Stimulated activated effector memory CD8-positive, alpha-beta T cell treated with anti-CD3 and anti-CD28 coated beads, Interleukin-12 subunit alpha, Interleukin-12 subunit beta, amount 100 ng/mL, for 72 hours (primary cell): ENCODE measurements at regions not wholly inside any gene's neighbourhood (a gene's known extent, or its start where the extent isn't known, plus 50 kb on each side); places are given as distances from the start of the nearest gene placed in this dataset.

Experiments used
- ATAC-seq: fragments of 150-1000 bp; cut with Tn5 transposase; 2 replicates; pipeline ENCODE4 v1.10.0; 2021
- DNase-seq, 2 donors: peaks; one replicate each; pipeline ENCODE4 v3.0.0; 2021 to 2022; ENCODE audit warnings: low spot score in 2 of 2
- H3K27ac Mint-ChIP-seq: one replicate; pipeline ENCODE4 v1.8.0; 2022; ENCODE audit warnings: mild to moderate bottlenecking, mixed read lengths
- H3K36me3 Mint-ChIP-seq: one replicate; pipeline ENCODE4 v1.8.0; 2022; ENCODE audit warnings: mild to moderate bottlenecking, mixed read lengths
- H3K4me1 Mint-ChIP-seq: one replicate; pipeline ENCODE4 v1.8.0; 2022; ENCODE audit warnings: mixed read lengths
- H3K4me3 Mint-ChIP-seq: one replicate; pipeline ENCODE4 v1.8.0; 2022; ENCODE audit warnings: mild to moderate bottlenecking, mixed read lengths
- H3K9me3 Mint-ChIP-seq: one replicate; pipeline ENCODE4 v1.8.0; 2022; ENCODE audit warnings: mixed read lengths

DNA sequence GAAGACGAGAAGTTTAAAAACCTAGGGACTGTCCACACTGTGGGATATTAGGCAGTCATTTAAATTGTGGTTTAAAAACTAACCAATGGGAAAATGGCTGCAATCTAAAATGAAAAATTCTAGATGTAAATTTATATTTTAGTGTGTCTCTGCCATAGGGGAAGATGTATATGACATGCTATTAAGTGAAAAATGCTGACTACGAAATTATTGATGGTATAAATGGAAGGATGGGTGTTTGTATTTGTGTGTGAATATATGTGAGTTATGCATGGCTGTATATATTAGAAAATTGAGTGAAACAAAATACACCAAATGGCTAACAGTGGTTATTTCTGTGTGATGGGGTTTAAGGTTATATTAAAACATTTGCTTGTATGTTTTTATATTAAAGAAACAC is 260.7 kb downstream of the AJAP1 start:
- H3K9me3 Mint-ChIP-seq, result peaks cover 8% of the 10 kb centered on the region
- no peak for DNase-seq
- H3K4me3 Mint-ChIP-seq, result no peak overlapping the region
- no peaks in the 10 kb centered on the region for H3K36me3 Mint-ChIP-seq
- ATAC-seq, result no peak
- no peaks in the 10 kb centered on the region for H3K4me1 Mint-ChIP-seq
- no peak overlapping the region for H3K27ac Mint-ChIP-seq

DNA sequence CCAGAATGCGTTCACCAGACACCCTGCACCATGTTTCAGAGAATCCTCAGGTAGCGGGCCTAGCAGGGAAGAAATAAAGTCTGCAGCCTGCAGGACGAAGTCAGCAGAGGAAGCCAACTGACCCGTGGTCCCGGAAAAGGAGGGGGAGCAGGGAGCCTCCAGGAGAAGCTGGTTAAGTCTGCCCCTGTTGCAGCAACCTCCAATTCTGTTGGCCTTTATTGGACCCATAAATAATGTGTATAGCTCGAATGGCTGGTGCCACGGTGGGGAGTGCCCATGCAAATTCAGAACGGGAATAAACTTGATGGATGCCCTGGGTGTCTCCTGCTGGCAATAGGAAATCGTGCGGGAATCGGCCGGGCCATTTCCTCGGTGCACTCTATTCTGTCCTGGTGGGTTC is 254.1 kb downstream of the AJAP1 start:
- H3K9me3 Mint-ChIP-seq, result no peaks in the 10 kb centered on the region
- no peak overlapping the region for H3K4me3 Mint-ChIP-seq
- DNase-seq (no peak), ATAC-seq (no peak)
- H3K27ac Mint-ChIP-seq, result no peak overlapping the region
- H3K4me1 Mint-ChIP-seq, result no peaks in the 10 kb centered on the region
- no peaks in the 10 kb centered on the region for H3K36me3 Mint-ChIP-seq

DNA sequence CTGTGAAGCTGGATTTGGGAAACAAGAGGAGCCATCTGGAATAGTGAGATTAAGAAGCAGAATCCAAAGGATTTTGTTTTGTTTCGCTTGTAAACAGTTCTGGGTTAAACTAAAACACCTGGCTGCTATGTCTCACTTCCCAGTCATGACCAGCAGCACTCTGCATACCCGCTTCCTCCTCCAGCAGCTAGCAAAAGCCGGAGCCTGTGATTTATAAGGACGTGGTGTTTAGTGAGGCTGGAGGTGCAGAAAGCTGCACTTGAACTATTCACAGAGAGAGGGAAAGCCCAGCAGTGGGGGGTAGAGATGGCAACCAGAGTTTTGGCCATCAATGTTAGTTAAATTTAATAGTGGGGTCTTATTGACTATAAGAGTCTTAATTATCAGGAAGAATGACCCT is 240.2 kb downstream of the AJAP1 start:
- Mint-ChIP-seq H3K4me3 (no peak overlapping the region), H3K9me3 (peaks cover 8% of the 10 kb centered on the region), H3K4me1 (no peaks in the 10 kb centered on the region), H3K36me3 (no peaks in the 10 kb centered on the region), H3K27ac (no peak overlapping the region)
- DNase-seq, result no peak
- ATAC-seq, result no peak

DNA sequence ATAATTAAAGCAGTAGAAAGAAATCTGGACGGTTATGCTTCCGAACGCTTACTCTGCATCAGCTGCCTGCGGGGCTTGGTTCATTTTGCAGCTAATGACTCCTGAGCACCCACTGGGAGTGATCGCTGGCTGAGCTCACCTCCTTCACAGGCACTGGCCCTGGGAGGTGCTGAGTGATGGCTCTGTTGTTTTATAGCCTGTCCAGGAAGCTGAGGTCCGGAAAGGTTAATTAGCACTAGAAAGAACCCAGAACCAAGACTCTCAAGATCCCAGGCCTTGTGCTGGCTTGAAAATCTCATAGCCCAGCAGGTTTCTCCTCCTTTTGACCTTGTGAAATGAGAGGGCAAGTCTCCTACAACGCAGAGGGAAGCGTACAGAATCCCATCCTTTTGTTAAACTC is 226.2 kb downstream of the AJAP1 start:
- DNase-seq (no peak), ATAC-seq (no peak)
- no peaks in the 10 kb centered on the region for H3K9me3 Mint-ChIP-seq
- no peaks in the 10 kb centered on the region for H3K4me1 Mint-ChIP-seq
- no peaks in the 10 kb centered on the region for H3K36me3 Mint-ChIP-seq
- no peak overlapping the region for H3K4me3 Mint-ChIP-seq
- no peak overlapping the region for H3K27ac Mint-ChIP-seq

DNA sequence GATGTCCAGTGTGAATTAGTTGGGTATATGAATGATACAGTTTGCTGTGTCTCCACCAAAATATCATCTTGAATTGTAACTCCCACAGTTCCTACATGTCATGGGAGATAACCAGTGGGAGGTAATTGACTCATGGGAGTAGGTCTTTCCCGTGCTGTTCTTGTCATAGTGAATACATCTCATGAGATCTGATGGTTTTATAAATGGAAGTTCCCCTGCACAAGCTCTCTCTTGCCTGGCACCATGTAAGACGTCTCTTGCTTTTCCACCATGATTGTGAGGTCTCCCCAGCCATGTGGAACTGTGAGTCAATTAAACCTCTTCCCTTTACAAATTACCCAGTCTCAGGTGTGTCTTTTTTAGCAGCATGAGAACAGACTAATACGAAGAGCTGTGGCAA is 223.0 kb downstream of the AJAP1 start:
- Mint-ChIP-seq H3K27ac (no peak overlapping the region), H3K9me3 (no peaks in the 10 kb centered on the region), H3K36me3 (no peaks in the 10 kb centered on the region), H3K4me1 (no peaks in the 10 kb centered on the region), H3K4me3 (no peak overlapping the region)
- DNase-seq, result no peak
- ATAC-seq, result no peak

DNA sequence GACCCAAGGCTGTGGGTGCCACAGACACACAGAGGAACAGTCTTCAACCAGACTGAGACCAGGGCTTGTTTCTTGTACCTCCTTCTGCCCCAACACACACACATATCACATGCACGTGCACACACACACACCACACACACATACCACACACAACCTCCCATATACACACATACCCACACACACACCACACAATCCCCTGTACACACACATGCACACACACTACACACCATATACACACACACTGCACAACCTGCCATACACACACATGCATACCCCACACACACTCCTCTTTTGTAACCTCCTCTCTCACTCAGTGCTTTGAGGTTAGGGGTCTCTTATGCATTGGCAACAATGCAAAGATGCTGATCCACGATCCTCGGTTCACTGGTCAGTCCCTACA is 217.0 kb downstream of the AJAP1 start:
- H3K4me1 Mint-ChIP-seq, result no peaks in the 10 kb centered on the region
- no peaks in the 10 kb centered on the region for H3K36me3 Mint-ChIP-seq
- DNase-seq (no peak), ATAC-seq (peak; percentile 31)
- no peak overlapping the region for H3K27ac Mint-ChIP-seq
- H3K9me3 Mint-ChIP-seq, result no peaks in the 10 kb centered on the region
- H3K4me3 Mint-ChIP-seq, result no peak overlapping the region

DNA sequence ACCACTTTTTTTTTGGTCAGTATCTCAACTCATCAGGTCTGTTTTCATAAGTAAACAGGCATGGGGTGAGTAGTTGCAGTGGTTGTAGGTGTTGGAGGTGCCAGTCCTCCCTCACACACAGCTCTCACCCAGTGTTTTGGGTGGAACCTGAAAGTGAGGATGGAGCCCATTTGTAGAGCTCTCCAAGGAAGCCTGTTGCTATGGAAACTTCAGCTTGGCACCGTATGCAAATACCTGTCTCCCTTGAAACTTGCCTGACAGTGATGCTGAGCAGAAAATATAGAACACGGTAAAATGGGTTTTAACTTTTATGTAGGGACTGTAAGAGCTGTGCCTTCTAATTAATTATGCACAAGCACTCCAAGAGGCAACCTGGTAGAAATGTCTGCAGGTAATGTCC is 214.1 kb downstream of the AJAP1 start:
- H3K36me3 Mint-ChIP-seq, result no peaks in the 10 kb centered on the region
- no peak overlapping the region for H3K4me3 Mint-ChIP-seq
- no peaks in the 10 kb centered on the region for H3K9me3 Mint-ChIP-seq
- DNase-seq, result no peak
- no peaks in the 10 kb centered on the region for H3K4me1 Mint-ChIP-seq
- ATAC-seq, result no peak
- H3K27ac Mint-ChIP-seq, result no peak overlapping the region

DNA sequence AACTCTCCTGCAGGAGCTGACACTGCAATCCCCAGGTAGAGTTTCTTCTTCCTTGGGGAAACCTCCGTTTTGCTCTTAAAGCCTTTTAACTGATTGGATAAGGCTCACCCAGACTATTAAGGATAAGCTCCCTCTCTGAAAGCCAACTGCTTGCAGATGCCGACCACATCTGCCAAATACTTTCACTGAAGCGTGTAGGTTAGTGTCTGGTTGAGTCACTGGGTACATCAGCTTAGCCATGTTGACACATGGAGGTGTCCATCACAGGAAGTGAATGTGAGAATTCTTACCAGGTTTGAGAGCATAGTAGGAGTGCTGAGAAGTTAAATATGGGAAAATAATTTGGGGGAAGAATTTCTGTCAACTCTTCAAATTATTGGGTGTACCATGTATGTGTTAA is 202.0 kb downstream of the AJAP1 start:
- Mint-ChIP-seq H3K9me3 (no peaks in the 10 kb centered on the region), H3K4me3 (no peak overlapping the region), H3K4me1 (no peaks in the 10 kb centered on the region), H3K36me3 (no peaks in the 10 kb centered on the region), H3K27ac (no peak overlapping the region)
- DNase-seq, result no peak
- ATAC-seq, result no peak

DNA sequence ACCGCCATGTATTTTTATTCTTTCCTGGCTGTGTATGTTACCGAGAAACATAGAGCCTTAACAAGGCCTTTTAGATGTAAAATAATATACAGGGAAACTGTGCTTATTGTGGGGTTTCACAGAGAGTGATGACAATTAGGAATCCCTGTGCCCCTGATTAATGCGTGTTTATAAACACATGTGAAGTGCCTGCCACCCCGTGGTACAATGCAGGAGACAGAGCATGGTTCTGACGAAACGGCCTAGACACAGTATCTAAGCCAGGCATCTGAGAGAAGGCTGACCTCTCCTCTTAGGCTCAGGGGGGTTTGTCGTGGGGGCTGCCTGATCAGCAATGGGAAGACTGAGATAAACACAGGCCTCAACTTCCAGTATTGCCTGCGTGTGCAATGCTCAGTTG is 200.0 kb downstream of the AJAP1 start:
- no peak for ATAC-seq
- no peaks in the 10 kb centered on the region for H3K36me3 Mint-ChIP-seq

DNA sequence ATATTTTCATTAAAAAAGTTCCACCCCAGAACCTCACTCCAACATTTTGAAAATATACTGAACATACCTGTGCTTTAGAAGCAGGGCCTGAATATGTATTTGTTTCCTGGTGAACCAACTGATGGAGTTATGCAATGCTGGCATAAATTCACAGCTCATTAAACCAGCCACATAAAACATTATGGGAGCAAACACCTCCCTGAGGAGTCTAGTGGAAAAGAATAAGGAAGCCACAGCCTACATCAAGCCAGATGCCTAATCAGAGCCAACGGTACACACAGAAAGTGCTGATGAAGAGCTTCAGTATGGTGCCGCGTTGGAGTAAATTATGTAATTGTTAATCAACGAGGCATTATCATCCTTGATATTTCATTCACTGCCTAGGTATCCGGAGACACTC is 199.5 kb downstream of the AJAP1 start:
- DNase-seq (no peak), ATAC-seq (no peak)
- Mint-ChIP-seq H3K36me3 (no peaks in the 10 kb centered on the region), H3K4me3 (no peak overlapping the region), H3K27ac (no peak overlapping the region), H3K9me3 (peaks cover 5% of the 10 kb centered on the region), H3K4me1 (no peaks in the 10 kb centered on the region)

More for the DNA sequence above, 200.0 kb downstream of the AJAP1 start:
- no peak for DNase-seq
- Mint-ChIP-seq H3K4me3 (no peak overlapping the region), H3K9me3 (peaks cover 1% of the 10 kb centered on the region), H3K4me1 (no peaks in the 10 kb centered on the region), H3K27ac (no peak overlapping the region)

DNA sequence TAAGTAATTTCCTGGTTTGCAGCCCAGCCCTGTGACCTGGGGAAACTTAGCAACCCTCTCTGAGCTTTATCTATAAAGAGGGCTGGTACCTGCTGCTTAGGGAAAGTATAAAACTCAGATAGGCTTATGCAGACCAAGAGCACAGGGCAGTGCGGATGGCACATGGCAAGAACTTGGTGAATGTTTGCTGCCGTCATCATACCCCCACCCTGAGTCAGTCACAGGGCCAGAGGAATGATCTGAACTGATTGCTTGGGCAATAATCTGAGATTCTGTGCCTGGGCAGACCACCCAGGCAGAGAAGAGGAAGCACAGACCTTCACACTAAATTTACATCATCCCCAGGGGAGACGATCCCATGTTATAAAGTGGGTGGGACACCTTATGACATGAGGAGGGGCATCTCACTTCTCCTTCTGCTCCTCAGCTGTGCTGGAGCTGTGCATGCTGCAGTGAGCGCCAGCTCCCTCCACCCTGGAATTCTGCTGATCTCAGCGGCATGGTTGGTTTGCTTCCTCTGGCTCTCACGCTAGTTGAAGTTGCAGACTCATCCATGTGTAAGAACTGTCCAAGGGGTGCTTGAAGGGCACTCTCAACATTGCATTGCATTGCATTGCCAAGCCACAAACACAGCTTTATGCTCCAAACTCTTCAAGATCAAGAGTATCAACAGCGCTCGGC is 197.1 kb downstream of the AJAP1 start:
- no peaks in the 10 kb centered on the region for H3K4me1 Mint-ChIP-seq
- DNase-seq, result no peak
- no peak overlapping the region for H3K4me3 Mint-ChIP-seq
- peaks cover 5% of the 10 kb centered on the region for H3K9me3 Mint-ChIP-seq
- H3K27ac Mint-ChIP-seq, result no peak overlapping the region
- H3K36me3 Mint-ChIP-seq, result no peaks in the 10 kb centered on the region
- no peak for ATAC-seq

DNA sequence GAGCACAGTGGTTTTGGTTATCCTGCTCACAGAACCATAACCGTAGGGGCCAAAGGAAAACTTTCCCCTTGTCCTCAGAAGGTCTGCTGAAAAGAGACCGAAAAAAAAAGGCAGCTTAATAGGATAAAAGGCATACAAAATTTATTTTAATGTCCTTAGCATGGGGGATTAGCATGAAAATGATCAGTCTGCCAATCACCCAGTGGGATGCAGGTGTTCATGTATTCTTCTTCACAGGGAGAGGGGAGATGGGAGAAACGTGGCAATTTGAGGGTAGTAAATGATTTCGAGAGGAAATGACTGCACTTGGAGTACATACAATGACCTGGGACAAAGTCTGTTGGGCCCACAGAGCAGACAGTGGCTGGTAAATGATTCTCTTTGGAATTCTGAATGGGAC is 194.0 kb downstream of the AJAP1 start:
- H3K36me3 Mint-ChIP-seq, result no peaks in the 10 kb centered on the region
- no peak overlapping the region for H3K27ac Mint-ChIP-seq
- H3K4me1 Mint-ChIP-seq, result no peaks in the 10 kb centered on the region
- no peak for ATAC-seq
- peaks cover 5% of the 10 kb centered on the region for H3K9me3 Mint-ChIP-seq
- H3K4me3 Mint-ChIP-seq, result no peak overlapping the region
- DNase-seq, result no peak

DNA sequence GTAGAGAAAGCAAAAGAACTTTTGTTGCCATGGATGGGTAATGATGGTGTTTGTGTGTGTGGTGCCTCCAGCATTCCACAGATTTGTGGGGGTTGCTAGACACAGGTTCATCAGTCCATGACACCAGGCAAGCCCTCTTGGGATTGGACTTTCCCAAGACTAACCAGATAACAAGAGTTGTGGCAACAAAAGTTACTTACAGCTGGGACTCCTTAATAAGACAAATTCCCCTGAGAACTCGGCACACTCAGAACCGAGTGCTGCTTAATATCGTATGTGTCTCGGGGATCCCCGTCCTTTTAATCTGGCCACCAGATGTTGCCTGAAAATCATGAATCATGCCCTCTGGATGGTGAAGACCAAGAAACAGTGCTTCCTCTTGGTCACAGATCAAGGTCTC is 193.3 kb downstream of the AJAP1 start:
- no peak overlapping the region for H3K27ac Mint-ChIP-seq
- DNase-seq (no peak), ATAC-seq (no peak)
- no peaks in the 10 kb centered on the region for H3K36me3 Mint-ChIP-seq
- no peaks in the 10 kb centered on the region for H3K4me1 Mint-ChIP-seq
- no peak overlapping the region for H3K4me3 Mint-ChIP-seq
- H3K9me3 Mint-ChIP-seq, result peaks cover 5% of the 10 kb centered on the region
